ENCODE measurements at regions not wholly inside any gene's neighbourhood (a gene's known extent, or its start where the extent isn't known, plus 50 kb on each side); places are given as distances from the start of the nearest gene placed in this dataset.

- TF ChIP-seq CTCF (IDR thresholded peaks at IDR 0.05) (no peak), POLR2A (IDR thresholded peaks at IDR 0.05) (no peak), POLR2AphosphoS5 (IDR thresholded peaks at IDR 0.05) (no peak)
Measured at GRCh38 chr5:97838214-97838613, 655.2 kb upstream of the RIOK2 start.
